Nephron progenitor cell (in vitro differentiated cells): ENCODE measurements at regions not wholly inside any gene's neighbourhood (a gene's known extent, or its start where the extent isn't known, plus 50 kb on each side); places are given as distances from the start of the nearest gene placed in this dataset.

ENCODE experiments used
- DNase-seq: peaks from one replicate; pipeline ENCODE4 v3.0.0; 2021
- H3K27ac Mint-ChIP-seq: 2 replicates; pipeline ENCODE4 v1.8.0; 2021; ENCODE audit warnings: mild to moderate bottlenecking, moderate library complexity, mixed read lengths
- H3K27me3 Mint-ChIP-seq: 2 replicates; pipeline ENCODE4 v1.8.0; 2021; ENCODE audit warnings: mild to moderate bottlenecking, low read depth, mixed read lengths; ENCODE audit not compliant: poor library complexity
- H3K36me3 Mint-ChIP-seq: 2 replicates; pipeline ENCODE4 v1.8.0; 2021; ENCODE audit warnings: low read depth, mixed read lengths
- H3K4me1 Mint-ChIP-seq: 2 replicates; pipeline ENCODE4 v1.8.0; 2021; ENCODE audit warnings: mixed read lengths
- H3K4me3 Mint-ChIP-seq: 2 replicates; pipeline ENCODE4 v1.8.0; 2021; ENCODE audit warnings: mild to moderate bottlenecking, moderate library complexity, mixed read lengths
- H3K9me3 Mint-ChIP-seq: 2 replicates; pipeline ENCODE4 v1.8.0; 2021; ENCODE audit warnings: mild to moderate bottlenecking, moderate library complexity, mixed read lengths
- TF ChIP-seq, protein P1 (sequence below): fragments of 200-600 bp; sonication (generic); IDR thresholded peaks from 2 replicates; pipeline ENCODE4 v1.5.0; 2021; ENCODE audit warnings: antibody characterized with exemption

DNA sequence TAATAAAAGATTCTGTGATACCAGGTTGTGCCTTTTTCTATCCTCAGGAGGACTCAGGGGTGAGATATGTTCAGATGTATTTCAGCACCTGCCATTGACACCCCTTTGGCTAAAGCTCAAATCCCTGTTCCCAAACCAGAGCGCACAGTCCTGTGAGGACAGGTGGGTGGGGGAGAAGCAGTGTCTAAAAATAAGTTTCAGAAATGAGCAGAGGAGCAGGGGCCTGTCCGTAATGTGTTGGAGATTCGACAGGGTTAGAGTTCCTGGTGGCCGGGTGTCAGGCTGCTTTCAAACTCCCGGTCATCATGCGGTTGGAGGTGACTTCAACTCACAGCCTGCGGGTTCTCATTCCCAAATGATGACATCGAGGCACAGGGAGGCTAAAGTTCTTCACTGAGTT, 211.5 kb downstream of the KLF6 start:
- H3K9me3 Mint-ChIP-seq, result no peaks in the 10 kb centered on the region
- DNase-seq, result no peak
- TF ChIP-seq, protein P1, sequence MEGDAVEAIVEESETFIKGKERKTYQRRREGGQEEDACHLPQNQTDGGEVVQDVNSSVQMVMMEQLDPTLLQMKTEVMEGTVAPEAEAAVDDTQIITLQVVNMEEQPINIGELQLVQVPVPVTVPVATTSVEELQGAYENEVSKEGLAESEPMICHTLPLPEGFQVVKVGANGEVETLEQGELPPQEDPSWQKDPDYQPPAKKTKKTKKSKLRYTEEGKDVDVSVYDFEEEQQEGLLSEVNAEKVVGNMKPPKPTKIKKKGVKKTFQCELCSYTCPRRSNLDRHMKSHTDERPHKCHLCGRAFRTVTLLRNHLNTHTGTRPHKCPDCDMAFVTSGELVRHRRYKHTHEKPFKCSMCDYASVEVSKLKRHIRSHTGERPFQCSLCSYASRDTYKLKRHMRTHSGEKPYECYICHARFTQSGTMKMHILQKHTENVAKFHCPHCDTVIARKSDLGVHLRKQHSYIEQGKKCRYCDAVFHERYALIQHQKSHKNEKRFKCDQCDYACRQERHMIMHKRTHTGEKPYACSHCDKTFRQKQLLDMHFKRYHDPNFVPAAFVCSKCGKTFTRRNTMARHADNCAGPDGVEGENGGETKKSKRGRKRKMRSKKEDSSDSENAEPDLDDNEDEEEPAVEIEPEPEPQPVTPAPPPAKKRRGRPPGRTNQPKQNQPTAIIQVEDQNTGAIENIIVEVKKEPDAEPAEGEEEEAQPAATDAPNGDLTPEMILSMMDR, result no peak
- H3K4me1 Mint-ChIP-seq, result peaks cover 29% of the 10 kb centered on the region
- H3K4me3 Mint-ChIP-seq, result no peak overlapping the region
- H3K27me3 Mint-ChIP-seq, result peaks cover 4% of the 10 kb centered on the region
- H3K27ac Mint-ChIP-seq, result no peak overlapping the region
- no peaks in the 10 kb centered on the region for H3K36me3 Mint-ChIP-seq

DNA sequence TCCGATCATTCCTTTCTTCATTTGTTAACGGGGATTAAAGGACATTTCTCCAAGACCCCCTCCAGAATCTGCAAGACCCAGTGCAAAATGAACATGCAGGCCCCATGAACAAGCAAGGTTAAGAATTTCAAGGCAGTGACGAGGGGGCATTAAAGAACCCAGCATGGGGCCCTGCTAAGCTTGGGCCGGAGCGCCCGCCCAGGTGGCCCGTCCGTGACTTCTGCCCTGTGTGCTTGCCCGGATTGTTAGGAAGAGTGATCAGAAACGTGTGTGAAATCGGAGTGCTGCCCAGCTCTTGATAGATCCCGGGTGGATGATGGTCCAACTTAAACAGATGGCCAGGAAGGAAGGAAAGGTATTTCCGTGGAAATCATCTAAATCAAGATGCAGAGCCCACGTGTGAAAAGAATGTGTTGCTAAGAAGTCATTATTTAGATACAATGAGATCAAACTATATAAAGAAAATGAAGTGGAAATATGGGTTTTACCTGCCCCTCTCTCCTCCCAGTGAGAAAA, 213.6 kb downstream of the KLF6 start:
- Mint-ChIP-seq H3K4me1 (peaks cover 24% of the 10 kb centered on the region), H3K4me3 (no peak overlapping the region), H3K27me3 (peaks cover 4% of the 10 kb centered on the region), H3K27ac (no peak overlapping the region), H3K36me3 (no peaks in the 10 kb centered on the region), H3K9me3 (no peaks in the 10 kb centered on the region)
- no peak for DNase-seq
- TF ChIP-seq, protein P1, result no peak

DNA sequence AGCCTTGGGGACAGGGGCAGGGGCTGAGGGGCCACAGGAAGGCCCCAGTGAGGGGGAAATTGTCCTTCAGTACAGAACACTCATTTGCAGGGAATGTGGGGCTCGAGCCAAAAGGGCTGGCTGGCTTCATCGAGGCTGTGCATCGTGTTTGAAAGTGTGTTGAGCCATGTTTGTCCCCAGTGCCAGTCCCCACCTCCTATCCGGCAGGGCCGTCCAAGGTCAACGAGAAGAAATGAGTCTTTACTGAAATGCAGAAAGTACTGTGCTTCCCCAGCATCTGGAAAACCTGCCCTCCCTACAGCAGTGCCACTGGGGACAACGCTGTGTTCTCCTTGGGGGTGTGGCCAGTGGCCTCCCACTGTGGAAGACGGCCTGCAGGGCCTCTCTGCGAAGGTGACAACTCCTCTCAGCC, 214.1 kb downstream of the KLF6 start:
- Mint-ChIP-seq H3K27ac (no peak overlapping the region), H3K9me3 (peaks cover 1% of the 10 kb centered on the region), H3K36me3 (no peaks in the 10 kb centered on the region), H3K4me3 (no peak overlapping the region), H3K4me1 (peaks cover 24% of the 10 kb centered on the region), H3K27me3 (peaks cover 4% of the 10 kb centered on the region)
- TF ChIP-seq, protein P1, result no peak
- DNase-seq, result no peak

DNA sequence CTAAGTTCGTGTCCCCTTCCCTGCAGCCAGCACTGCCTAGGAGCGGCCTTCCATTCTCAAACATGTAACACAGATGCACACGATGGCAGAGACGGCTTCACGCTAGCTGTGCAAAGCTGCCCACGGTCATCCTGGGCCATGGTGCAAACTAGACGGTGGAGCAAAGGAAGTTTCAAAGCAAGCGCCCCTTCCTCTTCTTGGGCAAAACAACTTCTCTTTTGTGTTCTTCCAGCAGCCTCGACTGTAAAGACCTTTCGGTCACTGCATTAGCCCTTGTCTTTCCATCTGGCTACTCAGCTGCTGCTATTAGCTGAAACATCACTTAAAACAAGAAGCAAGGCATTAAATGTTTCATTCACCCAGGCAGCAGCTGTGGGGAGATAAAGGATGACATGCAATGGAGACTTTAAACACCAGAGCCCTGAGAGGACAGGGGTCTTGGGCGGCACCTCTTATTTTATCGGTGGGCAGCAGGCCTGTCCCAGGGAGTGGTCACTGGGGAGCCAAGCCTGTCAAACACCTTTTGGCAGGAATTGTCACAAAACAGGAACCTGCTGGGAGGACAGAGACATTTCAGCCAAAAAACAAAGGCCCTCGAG, 214.8 kb downstream of the KLF6 start:
- Mint-ChIP-seq H3K9me3 (peaks cover 7% of the 10 kb centered on the region), H3K4me3 (no peak overlapping the region), H3K27me3 (peaks cover 4% of the 10 kb centered on the region), H3K4me1 (peaks cover 24% of the 10 kb centered on the region), H3K27ac (no peak overlapping the region), H3K36me3 (no peaks in the 10 kb centered on the region)
- TF ChIP-seq, protein P1, result no peak
- no peak for DNase-seq

DNA sequence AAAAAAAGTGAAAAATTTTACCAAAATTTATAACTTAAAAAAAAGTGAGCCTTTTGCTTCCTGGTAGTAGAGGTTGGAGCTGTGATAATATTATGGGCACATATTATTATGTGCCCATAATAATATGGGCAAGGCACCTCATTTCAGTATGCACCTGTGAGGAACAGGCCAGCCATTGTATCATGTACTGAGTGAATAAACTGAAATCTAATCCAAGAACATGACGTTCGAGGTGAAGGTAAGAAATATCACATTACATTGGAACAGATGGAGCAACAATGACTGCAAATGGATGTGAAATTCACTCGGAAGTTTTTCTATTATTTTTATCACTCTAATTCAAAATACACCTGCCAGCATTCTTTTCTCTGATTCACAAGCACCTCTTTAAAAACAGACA, 216.0 kb downstream of the KLF6 start:
- Mint-ChIP-seq H3K27ac (no peak overlapping the region), H3K4me1 (peaks cover 24% of the 10 kb centered on the region), H3K27me3 (no peaks in the 10 kb centered on the region), H3K4me3 (no peak overlapping the region), H3K36me3 (no peaks in the 10 kb centered on the region), H3K9me3 (peaks cover 8% of the 10 kb centered on the region)
- DNase-seq, result no peak
- TF ChIP-seq, protein P1, result no peak

DNA sequence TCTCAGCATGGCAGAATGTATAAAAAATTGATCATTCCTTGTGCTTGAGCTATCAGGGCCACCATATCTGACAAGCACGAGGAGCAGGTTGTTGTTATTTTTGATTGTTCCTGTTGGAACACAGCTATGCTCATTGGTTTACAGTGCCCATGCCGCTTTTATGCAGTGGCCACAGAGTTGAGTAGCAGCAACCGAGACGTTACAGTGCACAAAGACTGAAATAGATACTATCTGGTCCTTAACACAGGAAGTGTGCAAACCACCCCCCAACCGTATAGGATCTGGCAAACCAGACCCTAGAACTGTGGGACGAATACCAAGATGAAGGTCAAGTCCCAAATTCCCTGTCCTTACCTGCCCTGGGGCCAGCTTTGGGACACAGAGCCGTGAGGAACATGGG, 216.6 kb downstream of the KLF6 start:
- no peak overlapping the region for H3K4me3 Mint-ChIP-seq
- peaks cover 8% of the 10 kb centered on the region for H3K9me3 Mint-ChIP-seq
- DNase-seq, result no peak
- H3K27me3 Mint-ChIP-seq, result no peaks in the 10 kb centered on the region
- no peak overlapping the region for H3K27ac Mint-ChIP-seq
- H3K4me1 Mint-ChIP-seq, result peaks cover 24% of the 10 kb centered on the region
- H3K36me3 Mint-ChIP-seq, result no peaks in the 10 kb centered on the region
- TF ChIP-seq, protein P1, result no peak
